HL-60 (cell line): ENCODE measurements at regions not wholly inside any gene's neighbourhood (a gene's known extent, or its start where the extent isn't known, plus 50 kb on each side); places are given as distances from the start of the nearest gene placed in this dataset.

Source experiments
- GABPA ChIP-seq: IDR thresholded peaks from 2 replicates; pipeline ENCODE4 v1.6.1; 2012; ENCODE audit warnings: low read depth
- TF ChIP-seq, protein P1 (sequence below): IDR thresholded peaks from one replicate; pipeline ENCODE4 v1.5.1; 2011; ENCODE audit warnings: low read length, control low read depth, inconsistent platforms; ENCODE audit not compliant: insufficient read depth

DNA sequence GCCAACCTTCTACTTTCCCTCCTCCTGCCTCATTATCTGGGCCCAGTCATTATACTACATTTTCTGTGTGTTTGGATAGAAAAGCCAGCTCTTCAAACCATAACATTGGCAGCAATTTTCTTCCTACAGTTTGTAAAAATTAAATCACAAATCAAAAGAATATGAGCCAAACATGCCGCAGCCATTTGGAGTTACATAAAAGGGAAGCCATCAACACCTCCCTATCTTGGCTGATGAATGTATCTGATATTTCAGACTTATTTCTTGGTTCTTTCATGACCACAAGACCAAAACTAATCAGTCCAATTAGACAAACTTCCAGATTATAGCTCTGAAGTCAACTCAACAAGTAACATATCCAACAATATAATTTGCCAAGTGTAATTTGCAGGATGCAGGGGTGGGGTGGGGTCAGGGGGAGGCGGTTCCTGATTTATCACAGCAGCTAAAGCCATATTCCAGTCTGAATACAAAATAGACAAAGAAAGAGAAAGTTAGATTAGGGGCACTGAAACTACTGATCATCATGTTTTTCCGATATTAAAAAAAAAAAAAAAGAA lies 89.4 kb upstream of the CNTLN start:
- TF ChIP-seq, protein P1, sequence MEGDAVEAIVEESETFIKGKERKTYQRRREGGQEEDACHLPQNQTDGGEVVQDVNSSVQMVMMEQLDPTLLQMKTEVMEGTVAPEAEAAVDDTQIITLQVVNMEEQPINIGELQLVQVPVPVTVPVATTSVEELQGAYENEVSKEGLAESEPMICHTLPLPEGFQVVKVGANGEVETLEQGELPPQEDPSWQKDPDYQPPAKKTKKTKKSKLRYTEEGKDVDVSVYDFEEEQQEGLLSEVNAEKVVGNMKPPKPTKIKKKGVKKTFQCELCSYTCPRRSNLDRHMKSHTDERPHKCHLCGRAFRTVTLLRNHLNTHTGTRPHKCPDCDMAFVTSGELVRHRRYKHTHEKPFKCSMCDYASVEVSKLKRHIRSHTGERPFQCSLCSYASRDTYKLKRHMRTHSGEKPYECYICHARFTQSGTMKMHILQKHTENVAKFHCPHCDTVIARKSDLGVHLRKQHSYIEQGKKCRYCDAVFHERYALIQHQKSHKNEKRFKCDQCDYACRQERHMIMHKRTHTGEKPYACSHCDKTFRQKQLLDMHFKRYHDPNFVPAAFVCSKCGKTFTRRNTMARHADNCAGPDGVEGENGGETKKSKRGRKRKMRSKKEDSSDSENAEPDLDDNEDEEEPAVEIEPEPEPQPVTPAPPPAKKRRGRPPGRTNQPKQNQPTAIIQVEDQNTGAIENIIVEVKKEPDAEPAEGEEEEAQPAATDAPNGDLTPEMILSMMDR: no peak
- no peak for TF ChIP-seq GABPA
